ENCODE measurements at regions not wholly inside any gene's neighbourhood (a gene's known extent, or its start where the extent isn't known, plus 50 kb on each side); places are given as distances from the start of the nearest gene placed in this dataset.
A peak's percentile ranks its signal among the peaks of the same experiment; 100 is the strongest.

DNA sequence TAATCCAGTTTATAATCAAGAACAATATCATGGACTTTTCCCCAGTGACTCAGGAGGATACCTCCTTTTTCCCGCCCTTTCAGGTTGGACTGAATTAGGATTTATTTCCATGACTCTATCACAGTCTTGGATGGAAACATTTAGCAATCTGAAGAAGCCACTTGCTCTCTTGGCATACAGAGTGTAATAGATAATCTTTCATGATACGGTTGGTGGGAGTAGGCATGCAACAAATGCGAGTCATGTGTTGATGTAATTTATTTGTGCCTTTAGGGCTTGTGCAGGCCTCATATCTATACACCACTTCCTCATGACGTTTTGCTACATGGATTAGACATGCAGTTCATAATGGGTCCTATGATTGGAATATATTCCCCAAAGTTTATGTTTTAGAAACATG, 54.2 kb upstream of the MCTP2 start:
- no peak for DNase-seq

GRCh38 chr15:94175420-94175819, 55.9 kb upstream of the MCTP2 start:
- DNase-seq = no peak

DNA sequence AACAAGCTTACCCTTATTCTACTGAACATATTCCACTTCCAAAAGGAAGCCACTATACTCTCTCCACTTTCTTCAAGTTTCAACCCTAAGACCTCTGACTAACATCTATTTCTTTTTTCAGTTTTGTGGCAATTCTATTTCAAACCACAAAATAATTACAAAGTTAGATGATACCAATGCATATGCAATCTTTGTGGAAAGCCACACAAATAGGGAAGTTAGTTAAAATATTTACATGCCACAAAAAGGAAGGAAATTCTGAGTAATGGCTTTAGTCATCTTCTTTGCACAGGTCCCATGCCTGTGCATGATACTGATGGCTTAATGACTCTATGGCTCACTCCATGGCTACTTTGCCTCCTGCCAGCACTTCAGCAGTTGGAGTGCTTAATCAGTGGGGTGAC, 57.0 kb upstream of the MCTP2 start:
- DNase-seq = no peak

DNA sequence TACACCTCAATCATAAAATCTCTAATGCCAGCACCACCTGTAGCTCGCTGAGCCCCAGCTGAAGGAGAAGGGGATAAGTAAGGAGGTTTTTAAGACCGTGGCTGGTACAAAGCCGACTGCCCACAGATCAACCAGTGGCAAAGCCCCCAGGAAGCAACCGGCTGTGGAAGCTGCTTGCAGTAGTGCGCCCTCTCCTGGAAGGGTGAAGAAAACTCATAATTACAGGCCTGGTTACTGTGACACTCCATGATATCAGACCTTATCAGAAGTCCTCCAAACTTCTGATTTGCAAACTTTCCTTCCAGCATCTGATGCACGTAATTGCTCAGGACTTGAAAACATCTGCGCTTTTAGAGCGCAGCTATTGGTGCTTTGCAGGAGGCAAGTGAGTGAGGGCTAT, 63.1 kb upstream of the MCTP2 start:
- no peak for DNase-seq

- DNase-seq = no peak
These were observed 66.4 kb upstream of the MCTP2 start for GRCh38 chr15:94164971-94165370.

- peak; percentile 4 to 33 (median 8) for DNase-seq
These were observed 67.1 kb upstream of the MCTP2 start for GRCh38 chr15:94164202-94164807.

GRCh38 chr15:94162939-94163338, 68.4 kb upstream of the MCTP2 start:
- DNase-seq = no peak

DNA sequence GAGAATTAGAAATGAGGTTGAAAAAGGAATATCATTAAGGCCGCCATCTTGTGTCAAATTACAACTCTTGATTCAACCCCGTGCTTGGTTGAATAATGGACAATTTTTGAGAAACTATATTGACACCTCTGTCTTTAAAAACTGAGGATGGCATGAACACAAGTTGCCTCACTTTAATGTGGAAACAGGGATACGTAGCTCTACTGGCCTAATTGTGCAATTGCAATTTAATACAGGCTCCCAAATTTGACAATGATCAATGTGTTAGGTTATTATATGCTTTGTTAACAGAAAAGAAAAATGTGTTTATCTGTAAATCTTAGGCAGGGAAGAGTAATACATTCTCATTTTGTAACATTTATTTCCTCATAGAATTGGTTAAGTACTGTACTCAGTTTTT, 77.1 kb upstream of the MCTP2 start:
- DNase-seq = no peak

GRCh38 chr15:94145046-94145445, 86.3 kb upstream of the MCTP2 start:
- DNase-seq = no peak

- DNase-seq = no peak
These were observed 89.6 kb upstream of the MCTP2 start for GRCh38 chr15:94141802-94142201.

DNA sequence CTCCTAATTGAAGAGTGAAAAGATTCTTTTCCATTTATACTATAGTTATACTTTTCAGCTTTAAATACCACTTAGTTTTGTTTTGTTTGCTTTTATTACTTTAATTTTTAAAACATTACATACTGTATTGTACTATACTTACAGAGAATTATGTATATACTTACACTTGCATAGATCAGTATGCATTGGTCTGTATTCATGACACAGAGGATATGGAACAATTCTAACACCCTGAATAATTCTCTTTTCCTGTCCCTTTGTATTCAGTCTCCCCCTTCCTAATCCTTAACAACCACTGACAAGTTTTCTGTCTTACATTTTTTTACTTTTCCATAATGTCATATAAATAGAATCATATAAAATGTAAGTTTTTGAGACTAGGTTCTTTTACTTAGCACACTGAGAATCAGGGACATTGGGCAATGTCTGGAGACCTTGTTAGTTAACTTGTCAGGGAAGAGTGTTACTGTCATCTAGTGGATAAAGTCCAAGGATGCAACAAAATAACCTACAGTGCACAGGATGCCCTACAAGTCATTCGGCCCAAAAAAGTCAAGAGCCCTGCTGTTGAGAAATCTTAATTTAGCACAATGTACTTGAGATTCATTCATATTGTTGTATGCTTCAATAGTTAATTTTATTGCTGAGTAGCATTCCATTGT, 95.7 kb upstream of the MCTP2 start:
- no peak for DNase-seq

- no peak for DNase-seq
These were observed 99.5 kb upstream of the MCTP2 start for GRCh38 chr15:94131875-94132274.

DNA sequence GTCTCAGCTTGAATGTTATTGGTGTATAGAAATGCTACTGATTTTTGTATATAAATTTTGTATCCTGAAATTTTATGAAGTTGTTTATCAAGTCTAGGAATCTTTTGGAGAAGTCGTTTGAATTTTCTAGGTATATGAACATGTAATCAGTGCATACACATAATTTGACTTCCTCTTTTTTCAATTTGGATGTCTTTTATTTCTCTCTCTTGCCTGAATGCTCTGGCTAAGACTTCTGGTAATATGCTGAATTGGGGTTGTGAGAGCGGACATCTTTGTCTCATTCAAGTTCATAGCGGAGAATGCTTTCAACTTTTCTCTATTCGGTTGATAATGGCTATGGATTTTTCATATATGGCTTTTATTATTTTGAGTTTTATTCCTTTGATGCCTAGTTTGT, 100.9 kb upstream of the MCTP2 start:
- no peak for DNase-seq

DNA sequence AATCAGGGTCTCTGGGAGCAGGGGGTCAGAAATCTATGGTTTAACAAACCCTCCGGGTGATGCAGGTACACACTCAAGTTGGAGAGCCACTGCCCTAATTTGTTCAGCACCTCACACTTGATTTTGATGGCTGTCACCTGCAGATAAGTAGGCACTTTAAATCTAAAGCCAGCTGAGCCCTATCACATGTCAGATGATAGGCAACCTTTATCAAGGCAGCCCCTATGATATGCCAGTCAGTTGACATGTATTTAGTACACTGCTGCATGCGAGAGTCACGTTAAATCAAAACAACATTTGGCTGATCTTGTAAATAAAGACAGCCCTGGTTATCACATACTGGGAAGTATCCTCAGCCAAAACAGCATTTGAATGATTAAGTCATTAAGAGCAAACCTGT, 104.4 kb upstream of the MCTP2 start:
- no peak for DNase-seq

GRCh38 chr15:94125698-94126097, 105.7 kb upstream of the MCTP2 start:
- no peak for DNase-seq

GRCh38 chr15:94125156-94125555, 106.2 kb upstream of the MCTP2 start:
- no peak for DNase-seq

- no peak for DNase-seq
These were observed 108.8 kb upstream of the MCTP2 start for GRCh38 chr15:94122516-94122915.

- DNase-seq = no peak
These were observed 111.2 kb upstream of the MCTP2 start for GRCh38 chr15:94119923-94120775.

GRCh38 chr15:94119298-94119811, 112.0 kb upstream of the MCTP2 start:
- no peak for DNase-seq

- no peak for DNase-seq
These were observed 120.8 kb upstream of the MCTP2 start for GRCh38 chr15:94110476-94111130.

DNA sequence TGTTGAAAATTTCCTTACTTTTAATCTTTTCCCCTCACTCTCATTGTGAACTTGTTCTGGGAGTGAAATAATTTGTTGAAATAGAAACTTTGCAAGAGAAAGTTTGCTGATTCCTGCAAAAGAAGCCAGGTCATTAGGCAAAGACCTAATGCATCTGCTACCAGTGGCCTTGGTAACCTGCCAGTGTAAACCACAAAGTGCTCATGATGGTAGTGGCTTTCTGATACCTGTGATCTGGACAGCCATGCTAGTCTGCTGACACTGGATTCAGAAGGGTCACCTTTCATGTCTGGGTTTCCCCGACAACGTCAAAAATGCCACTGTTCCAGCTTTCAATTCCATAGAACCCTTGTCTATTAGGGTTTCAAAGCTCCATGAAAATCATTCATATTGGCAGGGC, 123.7 kb upstream of the MCTP2 start:
- no peak for DNase-seq

DNA sequence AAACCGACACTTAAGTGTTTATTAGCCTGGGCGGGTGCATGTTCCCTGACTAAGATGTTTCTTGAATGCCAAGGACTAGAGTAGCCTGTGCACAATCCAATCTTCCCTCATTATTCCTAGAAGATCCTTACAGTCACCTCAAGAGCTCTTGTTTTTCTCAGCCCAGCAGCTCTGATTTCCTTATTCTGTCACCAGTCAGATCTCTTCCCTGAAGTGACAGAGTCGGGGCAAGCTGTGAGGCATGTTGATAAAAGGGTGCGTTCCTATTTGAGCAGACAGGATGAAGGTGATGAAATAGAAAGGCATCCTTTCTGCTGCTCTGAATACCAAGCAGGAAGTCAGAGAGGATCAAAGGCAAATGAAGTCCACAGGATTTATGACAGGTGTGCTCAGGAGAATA, 125.6 kb upstream of the MCTP2 start:
- no peak for DNase-seq

DNA sequence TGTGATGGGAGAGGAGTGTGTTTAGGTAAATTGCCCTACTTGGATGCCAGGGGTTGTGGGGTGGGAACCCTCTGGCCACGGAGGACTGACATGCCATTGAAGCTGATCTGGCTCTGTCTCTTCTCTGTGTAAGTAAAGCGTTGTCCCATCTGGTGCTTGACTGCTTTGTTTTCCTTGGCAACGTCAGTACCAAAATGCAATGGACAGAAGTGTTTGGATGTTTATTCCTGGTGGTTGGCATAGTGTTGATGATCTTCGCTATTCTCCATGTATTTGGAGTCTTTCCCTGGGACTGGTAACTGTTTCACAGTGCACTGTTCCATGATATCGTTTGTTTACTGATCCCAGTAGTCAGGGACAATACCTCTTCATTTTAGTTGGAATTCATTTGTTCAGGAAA, 130.5 kb upstream of the MCTP2 start:
- DNase-seq = no peak
